ENCODE measurements at regions not wholly inside any gene's neighbourhood (a gene's known extent, or its start where the extent isn't known, plus 50 kb on each side); places are given as distances from the start of the nearest gene placed in this dataset.

- DNase-seq: no peak
Observed at GRCh38 chr12:24500831-24501230, 448.1 kb downstream of the BCAT1 start.

DNA sequence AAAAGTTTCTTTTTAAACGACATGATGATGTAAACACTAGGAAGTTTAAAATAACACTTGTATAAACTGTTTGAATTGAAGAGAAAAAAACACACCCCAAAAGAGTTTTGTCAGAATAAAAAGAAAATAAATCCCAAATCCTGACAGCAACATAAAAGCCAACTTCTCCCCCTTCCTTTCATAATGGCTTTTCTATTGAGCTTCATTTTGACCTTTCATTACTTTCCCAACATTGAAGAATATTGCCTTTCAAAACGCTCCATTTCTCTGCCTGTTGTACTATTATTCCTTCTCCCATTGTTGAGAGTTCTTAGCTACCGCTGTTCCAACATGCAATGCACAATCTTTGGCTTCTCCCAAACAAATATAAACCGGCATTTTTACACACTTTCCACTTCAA is 448.5 kb downstream of the BCAT1 start:
- no peak for DNase-seq

- no peak for DNase-seq
Observed at GRCh38 chr12:24499151-24500146, 449.5 kb downstream of the BCAT1 start.

DNA sequence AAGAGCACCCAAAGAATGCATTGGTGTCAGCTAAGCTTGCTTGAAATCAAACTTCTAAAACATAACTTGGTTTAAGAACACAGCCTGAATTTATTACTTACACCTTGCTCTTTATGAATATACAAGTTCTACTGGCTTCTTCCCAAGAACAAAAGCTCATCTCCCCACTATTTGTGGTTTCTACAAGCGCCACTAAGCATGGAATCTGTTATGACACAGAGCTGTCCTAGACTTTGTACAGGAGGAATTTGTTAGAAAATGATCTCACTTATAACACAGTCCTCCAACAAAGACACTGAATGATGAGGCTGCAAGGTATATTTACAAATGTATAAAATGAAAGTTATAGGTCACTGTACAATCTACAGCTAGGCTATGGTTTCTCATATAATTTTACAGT is 452.1 kb downstream of the BCAT1 start:
- no peak for DNase-seq

DNA sequence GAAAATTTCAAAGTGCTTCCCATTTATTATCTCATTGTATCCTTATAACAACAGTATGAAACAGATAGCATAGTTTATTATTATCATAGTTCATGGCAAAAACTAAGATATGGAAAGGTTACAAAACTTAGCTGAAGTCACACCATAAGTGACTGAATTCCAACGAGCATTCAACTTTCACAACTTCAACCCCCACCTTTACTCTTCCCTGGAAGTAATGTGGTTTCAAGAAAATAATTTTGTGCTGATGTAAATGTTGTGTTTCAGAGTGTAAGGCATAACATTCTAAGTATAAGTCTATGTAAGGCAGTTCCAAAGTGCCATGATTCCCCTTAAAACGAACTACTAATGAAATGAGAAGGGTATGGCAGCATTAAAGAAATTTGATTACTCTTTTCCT is 454.5 kb downstream of the BCAT1 start:
- no peak for DNase-seq

DNA sequence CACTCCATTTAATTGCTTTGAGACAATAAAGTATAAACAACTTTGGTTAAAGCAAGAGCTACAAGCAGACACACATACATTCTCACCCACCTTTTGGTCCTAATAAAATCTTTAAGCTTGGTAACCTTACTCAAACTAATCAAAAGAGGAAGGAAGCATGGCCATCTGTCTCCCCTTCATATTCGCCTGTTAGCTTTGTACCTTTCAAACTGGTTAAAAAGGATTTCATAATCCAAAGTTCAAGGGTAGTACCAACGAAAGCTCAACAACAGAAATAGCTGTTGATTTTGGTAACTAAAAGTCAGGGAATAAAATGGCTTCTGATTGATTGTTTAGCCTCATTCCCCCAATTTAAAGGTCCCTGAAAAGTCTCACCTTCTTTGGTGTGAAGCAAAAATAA is 456.9 kb downstream of the BCAT1 start:
- no peak for DNase-seq

DNA sequence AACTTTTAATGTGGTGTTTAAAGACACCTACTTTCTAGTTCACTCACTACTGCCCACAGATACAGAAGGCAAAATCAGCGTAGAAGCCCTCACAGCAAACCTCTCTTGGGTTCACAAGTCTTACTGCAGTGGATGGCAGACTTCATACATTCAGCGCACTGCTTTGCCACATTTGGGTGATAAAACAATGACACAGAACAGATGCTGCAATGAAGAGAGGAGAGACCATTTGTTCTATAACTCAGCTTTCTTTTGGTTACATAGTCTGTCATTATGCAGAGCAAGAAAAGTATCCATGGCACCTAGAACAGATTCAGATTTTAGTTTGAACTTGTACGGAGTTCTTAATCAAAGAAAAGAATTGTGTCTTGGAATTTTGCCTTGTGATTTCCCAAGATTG is 459.0 kb downstream of the BCAT1 start:
- DNase-seq: no peak

GRCh38 chr12:24488906-24489619 is 459.8 kb downstream of the BCAT1 start:
- no peak for DNase-seq

DNA sequence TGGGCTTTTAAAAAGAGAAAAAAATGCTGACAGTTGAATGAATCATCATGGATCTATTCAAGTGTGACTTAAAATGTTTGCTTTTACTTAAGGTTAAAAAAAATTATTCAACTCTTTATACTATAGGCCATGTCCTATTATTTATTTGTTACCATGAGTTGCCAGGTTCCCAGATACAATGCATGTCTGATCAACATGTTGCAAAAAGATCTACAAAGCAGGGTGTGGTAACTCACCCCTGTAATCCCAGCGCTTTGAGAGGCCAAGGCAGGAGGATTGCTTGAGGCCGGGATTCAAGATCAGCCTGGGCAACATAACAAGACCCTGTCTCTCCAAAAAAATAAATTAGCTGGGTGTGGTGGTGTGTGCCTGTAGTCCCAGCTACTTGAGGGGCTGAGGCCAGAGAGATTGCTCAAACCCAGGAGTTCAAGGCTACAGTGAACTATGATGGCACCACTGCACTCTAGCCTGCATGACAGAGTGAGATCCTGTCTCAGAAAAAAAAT is 460.8 kb downstream of the BCAT1 start:
- DNase-seq: no peak

DNA sequence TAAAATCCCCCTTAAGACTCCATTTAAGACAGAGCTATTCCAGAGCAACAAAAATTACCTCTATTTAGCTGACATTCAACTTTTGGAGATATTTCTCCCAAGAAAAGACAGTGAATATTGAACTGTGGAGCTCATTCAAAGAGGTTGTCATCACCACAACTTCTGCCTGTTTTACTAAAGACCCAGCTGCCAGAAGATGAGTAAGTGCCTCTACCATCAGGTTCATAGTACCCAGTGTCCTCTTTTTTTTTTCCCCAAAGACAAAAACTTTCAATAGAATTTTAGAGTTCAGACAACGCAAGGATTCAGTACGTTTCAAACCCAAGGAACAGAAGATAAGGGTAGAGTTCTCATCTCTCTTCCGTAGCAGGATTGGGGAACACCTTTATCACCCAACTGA is 461.3 kb downstream of the BCAT1 start:
- no peak for DNase-seq

GRCh38 chr12:24483732-24484131 is 465.2 kb downstream of the BCAT1 start:
- DNase-seq: no peak

DNA sequence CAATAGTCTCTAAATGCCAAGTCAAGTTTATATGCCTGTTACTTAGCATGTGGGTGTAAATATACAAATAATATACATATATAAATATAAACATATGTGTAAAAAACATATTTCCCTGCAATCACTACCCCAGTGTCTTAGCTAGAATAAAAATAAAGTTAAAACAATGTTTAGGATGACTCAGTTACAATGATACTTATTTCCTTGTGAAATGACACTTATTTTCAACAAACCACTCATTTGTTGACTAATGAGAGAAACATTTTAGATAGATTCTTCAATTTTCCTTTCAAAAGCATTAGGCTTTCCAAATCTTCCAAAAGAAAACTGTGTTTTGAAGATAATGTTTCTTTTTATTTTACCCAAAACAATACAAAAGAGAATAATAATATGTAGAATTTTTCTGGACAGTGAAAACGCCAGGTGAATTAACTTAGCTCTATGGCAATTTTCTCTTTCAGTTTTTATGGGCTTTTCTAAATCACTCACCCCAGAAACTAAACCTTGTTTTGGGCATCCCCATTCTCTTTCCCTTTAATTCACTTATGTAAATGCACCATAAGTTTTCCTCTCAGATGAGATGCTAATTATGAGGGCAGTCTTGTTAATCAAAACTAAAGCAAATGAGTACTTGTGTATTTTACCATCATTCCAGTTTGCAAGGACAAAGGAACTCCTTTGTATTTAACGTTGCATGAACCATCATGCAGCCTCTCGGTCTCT is 465.9 kb downstream of the BCAT1 start:
- DNase-seq: no peak

GRCh38 chr12:24482044-24482443 is 466.9 kb downstream of the BCAT1 start:
- DNase-seq: no peak

GRCh38 chr12:24480766-24481449 is 468.0 kb downstream of the BCAT1 start:
- DNase-seq: no peak

- no peak for DNase-seq
Observed at GRCh38 chr12:24479131-24479530, 469.8 kb downstream of the BCAT1 start.

- DNase-seq: no peak
Observed at GRCh38 chr12:24478254-24478653, 470.6 kb downstream of the BCAT1 start.

- no peak for DNase-seq
Observed at GRCh38 chr12:24476310-24476709, 472.6 kb downstream of the BCAT1 start.

DNA sequence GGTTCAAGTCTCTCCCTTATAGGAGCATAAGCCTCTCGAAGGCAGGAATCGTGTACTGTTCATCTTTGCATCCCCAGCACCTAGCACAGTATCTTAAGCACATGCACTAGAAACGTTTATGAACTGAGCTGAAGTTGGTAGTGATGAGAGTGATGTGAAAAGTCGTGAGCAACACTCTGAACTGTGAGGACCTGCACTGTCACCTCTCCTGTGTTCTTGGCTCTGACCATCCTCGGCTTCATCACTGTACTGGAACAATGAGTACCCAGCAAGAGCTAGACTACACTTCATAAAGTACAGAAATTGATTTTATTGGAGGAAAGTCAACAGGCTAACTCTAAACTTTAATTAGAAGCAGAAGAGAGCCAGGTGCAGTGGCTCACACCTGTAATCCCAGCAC is 473.6 kb downstream of the BCAT1 start:
- DNase-seq: no peak

GRCh38 chr12:24473097-24473496 is 475.8 kb downstream of the BCAT1 start:
- no peak for DNase-seq

DNA sequence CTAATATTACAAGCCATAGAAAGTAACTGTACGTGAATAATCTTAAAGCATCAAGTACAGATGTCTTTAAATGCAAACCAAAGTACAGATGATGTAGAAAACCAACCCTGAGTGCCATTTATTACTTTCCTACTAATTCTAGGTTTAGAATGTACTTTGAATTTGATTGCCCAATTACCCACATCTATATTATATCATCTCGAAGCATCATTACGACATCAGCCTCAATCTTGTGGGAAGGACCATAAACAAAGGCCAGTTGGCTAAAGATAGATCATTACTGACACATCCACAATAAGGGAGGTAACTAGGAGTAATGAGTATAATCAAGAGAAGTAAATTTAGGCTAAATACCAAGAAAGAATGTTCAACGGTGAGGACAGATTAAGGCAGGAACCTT is 478.9 kb downstream of the BCAT1 start:
- DNase-seq: no peak

DNA sequence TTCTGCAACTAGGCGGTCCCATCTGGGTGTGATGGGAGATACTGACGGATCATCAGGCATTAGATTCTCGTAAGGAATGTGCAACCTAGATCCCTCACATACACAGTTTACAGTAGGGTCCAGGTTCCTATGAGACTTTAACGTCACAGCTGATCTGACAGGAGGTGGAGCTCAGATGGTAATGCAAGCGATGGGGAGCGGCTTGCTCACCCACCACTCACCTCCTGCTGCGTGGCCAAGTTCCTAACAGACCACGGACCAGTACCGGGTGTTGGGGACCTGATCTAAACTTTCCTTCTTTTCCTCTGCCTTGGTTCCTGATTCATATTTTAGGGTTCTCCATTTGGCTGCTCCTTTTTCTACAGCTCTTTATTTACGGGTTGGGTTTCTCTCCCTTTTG is 479.8 kb downstream of the BCAT1 start:
- DNase-seq: no peak

GRCh38 chr12:24467226-24467625 is 481.7 kb downstream of the BCAT1 start:
- no peak for DNase-seq

- DNase-seq: no peak
Observed at GRCh38 chr12:24463375-24463774, 485.5 kb downstream of the BCAT1 start.

Data from NCI-H1417 treated with DMSO at 0.1 percent for 48 hours (cell line).